T-helper 1 cell treated with Interleukin-12 subunit alpha and Interleukin-12 subunit beta and Interleukin-4 antibody, amounts not matched to agents 30 μg/mL and 1 μg/mL, for 36 hours (primary cell): ENCODE measurements at regions not wholly inside any gene's neighbourhood (a gene's known extent, or its start where the extent isn't known, plus 50 kb on each side); places are given as distances from the start of the nearest gene placed in this dataset.

ENCODE experiments used
- H3K27ac Mint-ChIP-seq: one replicate; pipeline ENCODE4 v1.8.0; 2021; ENCODE audit warnings: mild to moderate bottlenecking, mixed read lengths
- H3K27me3 Mint-ChIP-seq: one replicate; pipeline ENCODE4 v1.8.0; 2021; ENCODE audit warnings: low read depth, mixed read lengths
- H3K36me3 Mint-ChIP-seq: one replicate; pipeline ENCODE4 v1.8.0; 2021; ENCODE audit warnings: low read depth, mixed read lengths
- H3K4me1 Mint-ChIP-seq: one replicate; pipeline ENCODE4 v1.8.0; 2021; ENCODE audit warnings: low read depth, mixed read lengths
- H3K4me3 Mint-ChIP-seq: one replicate; pipeline ENCODE4 v1.8.0; 2021; ENCODE audit warnings: mild to moderate bottlenecking, moderate library complexity, mixed read lengths
- H3K9me3 Mint-ChIP-seq: one replicate; pipeline ENCODE4 v1.8.0; 2021; ENCODE audit warnings: mixed read lengths

- H3K36me3 Mint-ChIP-seq = no peaks in the 10 kb centered on the region
- no peak overlapping the region for H3K27ac Mint-ChIP-seq
- no peaks in the 10 kb centered on the region for H3K27me3 Mint-ChIP-seq
- no peaks in the 10 kb centered on the region for H3K9me3 Mint-ChIP-seq
- H3K4me3 Mint-ChIP-seq = no peak overlapping the region
- H3K4me1 Mint-ChIP-seq = no peaks in the 10 kb centered on the region
Observed at GRCh38 chr20:60455272-60455671, 497.0 kb downstream of the CDH26 start.

- no peaks in the 10 kb centered on the region for H3K4me1 Mint-ChIP-seq
- H3K4me3 Mint-ChIP-seq = no peak overlapping the region
- H3K36me3 Mint-ChIP-seq = no peaks in the 10 kb centered on the region
- H3K9me3 Mint-ChIP-seq = no peaks in the 10 kb centered on the region
- no peak overlapping the region for H3K27ac Mint-ChIP-seq
- no peaks in the 10 kb centered on the region for H3K27me3 Mint-ChIP-seq
Observed at GRCh38 chr20:60459212-60459611, 501.0 kb downstream of the CDH26 start.

GRCh38 chr20:60461993-60462392 lies 503.8 kb downstream of the CDH26 start:
- H3K9me3 Mint-ChIP-seq = no peaks in the 10 kb centered on the region
- no peak overlapping the region for H3K27ac Mint-ChIP-seq
- H3K36me3 Mint-ChIP-seq = no peaks in the 10 kb centered on the region
- no peak overlapping the region for H3K4me3 Mint-ChIP-seq
- no peaks in the 10 kb centered on the region for H3K27me3 Mint-ChIP-seq
- no peaks in the 10 kb centered on the region for H3K4me1 Mint-ChIP-seq

GRCh38 chr20:60463798-60464197 lies 505.6 kb downstream of the CDH26 start:
- Mint-ChIP-seq H3K9me3 (no peaks in the 10 kb centered on the region), H3K36me3 (no peaks in the 10 kb centered on the region), H3K4me1 (no peaks in the 10 kb centered on the region), H3K4me3 (no peak overlapping the region), H3K27me3 (no peaks in the 10 kb centered on the region), H3K27ac (no peak overlapping the region)

GRCh38 chr20:60465439-60465838 lies 507.2 kb downstream of the CDH26 start:
- no peaks in the 10 kb centered on the region for H3K9me3 Mint-ChIP-seq
- no peak overlapping the region for H3K4me3 Mint-ChIP-seq
- no peak overlapping the region for H3K27ac Mint-ChIP-seq
- H3K36me3 Mint-ChIP-seq = no peaks in the 10 kb centered on the region
- H3K4me1 Mint-ChIP-seq = no peaks in the 10 kb centered on the region
- no peaks in the 10 kb centered on the region for H3K27me3 Mint-ChIP-seq

GRCh38 chr20:60465993-60466686 lies 507.9 kb downstream of the CDH26 start:
- Mint-ChIP-seq H3K9me3 (no peaks in the 10 kb centered on the region), H3K4me3 (no peak overlapping the region), H3K27ac (no peak overlapping the region), H3K4me1 (no peaks in the 10 kb centered on the region), H3K36me3 (no peaks in the 10 kb centered on the region), H3K27me3 (no peaks in the 10 kb centered on the region)

- H3K4me1 Mint-ChIP-seq = no peaks in the 10 kb centered on the region
- no peaks in the 10 kb centered on the region for H3K9me3 Mint-ChIP-seq
- H3K36me3 Mint-ChIP-seq = no peaks in the 10 kb centered on the region
- H3K27ac Mint-ChIP-seq = no peak overlapping the region
- no peak overlapping the region for H3K4me3 Mint-ChIP-seq
- H3K27me3 Mint-ChIP-seq = no peaks in the 10 kb centered on the region
Observed at GRCh38 chr20:60466687-60467022, 508.4 kb downstream of the CDH26 start.

- no peaks in the 10 kb centered on the region for H3K27me3 Mint-ChIP-seq
- no peak overlapping the region for H3K27ac Mint-ChIP-seq
- H3K4me3 Mint-ChIP-seq = no peak overlapping the region
- no peaks in the 10 kb centered on the region for H3K9me3 Mint-ChIP-seq
- no peaks in the 10 kb centered on the region for H3K4me1 Mint-ChIP-seq
- no peaks in the 10 kb centered on the region for H3K36me3 Mint-ChIP-seq
Observed at GRCh38 chr20:60467078-60467477, 508.9 kb downstream of the CDH26 start.

- Mint-ChIP-seq H3K27me3 (no peaks in the 10 kb centered on the region), H3K4me3 (no peak overlapping the region), H3K4me1 (no peaks in the 10 kb centered on the region), H3K36me3 (no peaks in the 10 kb centered on the region), H3K27ac (no peak overlapping the region), H3K9me3 (no peaks in the 10 kb centered on the region)
Observed at GRCh38 chr20:60467771-60468170, 509.5 kb downstream of the CDH26 start.

- Mint-ChIP-seq H3K4me3 (no peak overlapping the region), H3K36me3 (no peaks in the 10 kb centered on the region), H3K4me1 (no peaks in the 10 kb centered on the region), H3K9me3 (no peaks in the 10 kb centered on the region), H3K27me3 (no peaks in the 10 kb centered on the region), H3K27ac (no peak overlapping the region)
Observed at GRCh38 chr20:60469829-60470228, 511.6 kb downstream of the CDH26 start.

GRCh38 chr20:60470366-60470765 lies 512.1 kb downstream of the CDH26 start:
- Mint-ChIP-seq H3K9me3 (no peaks in the 10 kb centered on the region), H3K4me1 (no peaks in the 10 kb centered on the region), H3K27ac (no peak overlapping the region), H3K27me3 (no peaks in the 10 kb centered on the region), H3K4me3 (no peak overlapping the region), H3K36me3 (no peaks in the 10 kb centered on the region)

GRCh38 chr20:60473211-60473610 lies 515.0 kb downstream of the CDH26 start:
- H3K27ac Mint-ChIP-seq = no peak overlapping the region
- no peaks in the 10 kb centered on the region for H3K4me1 Mint-ChIP-seq
- H3K27me3 Mint-ChIP-seq = no peaks in the 10 kb centered on the region
- no peak overlapping the region for H3K4me3 Mint-ChIP-seq
- no peaks in the 10 kb centered on the region for H3K36me3 Mint-ChIP-seq
- no peaks in the 10 kb centered on the region for H3K9me3 Mint-ChIP-seq

GRCh38 chr20:60474385-60474910 lies 516.2 kb downstream of the CDH26 start:
- Mint-ChIP-seq H3K9me3 (no peaks in the 10 kb centered on the region), H3K36me3 (no peaks in the 10 kb centered on the region), H3K4me1 (no peaks in the 10 kb centered on the region), H3K27me3 (no peaks in the 10 kb centered on the region), H3K27ac (no peak overlapping the region), H3K4me3 (no peak overlapping the region)

GRCh38 chr20:60476045-60476444 lies 517.8 kb downstream of the CDH26 start:
- no peaks in the 10 kb centered on the region for H3K4me1 Mint-ChIP-seq
- no peaks in the 10 kb centered on the region for H3K36me3 Mint-ChIP-seq
- H3K9me3 Mint-ChIP-seq = no peaks in the 10 kb centered on the region
- no peak overlapping the region for H3K27ac Mint-ChIP-seq
- H3K4me3 Mint-ChIP-seq = no peak overlapping the region
- H3K27me3 Mint-ChIP-seq = no peaks in the 10 kb centered on the region

GRCh38 chr20:60477958-60478357 lies 519.7 kb downstream of the CDH26 start:
- no peaks in the 10 kb centered on the region for H3K4me1 Mint-ChIP-seq
- H3K9me3 Mint-ChIP-seq = no peaks in the 10 kb centered on the region
- no peak overlapping the region for H3K4me3 Mint-ChIP-seq
- H3K27ac Mint-ChIP-seq = no peak overlapping the region
- H3K36me3 Mint-ChIP-seq = no peaks in the 10 kb centered on the region
- H3K27me3 Mint-ChIP-seq = no peaks in the 10 kb centered on the region

- H3K27ac Mint-ChIP-seq = no peak overlapping the region
- no peaks in the 10 kb centered on the region for H3K4me1 Mint-ChIP-seq
- no peaks in the 10 kb centered on the region for H3K27me3 Mint-ChIP-seq
- H3K36me3 Mint-ChIP-seq = no peaks in the 10 kb centered on the region
- H3K4me3 Mint-ChIP-seq = no peak overlapping the region
- H3K9me3 Mint-ChIP-seq = no peaks in the 10 kb centered on the region
Observed at GRCh38 chr20:60478533-60478932, 520.3 kb downstream of the CDH26 start.
